ENCODE measurements at regions not wholly inside any gene's neighbourhood (a gene's known extent, or its start where the extent isn't known, plus 50 kb on each side); places are given as distances from the start of the nearest gene placed in this dataset.
"Not testable (repeated sequence)": the region's sequence is repeated elsewhere in the genome, so short reads cannot be mapped to it uniquely, and the experiment has no call there.

DNA sequence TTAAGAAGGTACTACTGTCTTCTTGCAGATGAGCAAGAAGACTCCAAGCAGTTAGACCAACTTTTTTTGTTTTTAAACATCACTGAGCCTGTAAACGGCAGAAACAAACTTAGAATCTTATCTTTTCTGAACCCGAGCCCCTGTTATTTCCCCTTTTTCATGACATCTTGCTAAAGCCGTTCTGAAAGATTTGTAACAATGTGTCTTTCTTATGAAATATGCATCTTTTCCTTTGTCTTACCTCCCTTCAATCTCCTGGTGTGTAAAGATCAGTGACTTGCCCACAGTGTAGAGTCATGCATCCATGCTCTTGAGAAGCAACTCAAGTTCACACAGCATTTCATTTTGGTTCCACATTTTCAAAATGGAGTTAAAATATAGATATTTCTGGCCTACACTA lies 288.8 kb upstream of the CELF4 start:
- Histone ChIP-seq H3K4me3 (ENCODE audit: low read length) (no peak overlapping the region), H3K4me1 (ENCODE audit: control insufficient read depth, insufficient read depth, low read length) (no peaks in the 10 kb centered on the region), H3K36me3 (ENCODE audit: control insufficient read depth, insufficient read depth, low read length) (no peaks in the 10 kb centered on the region), H3K27me3 (ENCODE audit: control insufficient read depth, insufficient read depth, low read length) (no peaks in the 10 kb centered on the region), H3K9me3 (ENCODE audit: control insufficient read depth, insufficient read depth, low read length) (no peaks in the 10 kb centered on the region), H3K27ac (ENCODE audit: low read length) (no peak overlapping the region)
- DNase-seq (ENCODE audit: low read depth, low spot score): no peak
- WGBS (ENCODE audit: insufficient coverage, insufficient read length): no CpG with 5 or more reads among the region's 3 CpGs

DNA sequence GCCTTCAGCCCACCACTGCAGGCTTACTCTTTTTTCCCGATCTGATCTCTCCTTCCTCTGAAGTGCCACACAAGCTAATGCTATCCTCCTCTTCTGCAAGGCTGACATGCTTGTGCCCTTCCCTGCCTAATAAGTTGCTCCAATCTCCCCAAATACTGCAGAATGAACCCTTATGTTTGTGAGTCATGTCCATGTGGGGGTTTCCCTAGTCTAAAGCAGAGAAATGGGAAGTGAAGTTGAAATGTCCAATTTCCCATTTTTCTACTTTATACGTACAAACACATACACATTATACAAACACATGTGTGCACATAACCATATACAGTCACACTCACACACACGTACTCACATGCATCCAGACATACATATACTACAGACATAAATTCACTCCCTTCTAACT lies 288.1 kb upstream of the CELF4 start:
- no peaks in the 10 kb centered on the region for H3K9me3 ChIP-seq (ENCODE audit: control insufficient read depth, insufficient read depth, low read length)
- DNase-seq (ENCODE audit: low read depth, low spot score): no peak
- H3K4me1 ChIP-seq (ENCODE audit: control insufficient read depth, insufficient read depth, low read length): no peaks in the 10 kb centered on the region
- WGBS (ENCODE audit: insufficient coverage, insufficient read length): no CpG with 5 or more reads among the region's 3 CpGs
- H3K4me3 ChIP-seq (ENCODE audit: low read length): no peak overlapping the region
- H3K27me3 ChIP-seq (ENCODE audit: control insufficient read depth, insufficient read depth, low read length): no peaks in the 10 kb centered on the region
- H3K36me3 ChIP-seq (ENCODE audit: control insufficient read depth, insufficient read depth, low read length): no peaks in the 10 kb centered on the region
- H3K27ac ChIP-seq (ENCODE audit: low read length): no peak overlapping the region

GRCh38 chr18:37852464-37852863 lies 286.9 kb upstream of the CELF4 start:
- no CpG with 5 or more reads among the region's 4 CpGs for WGBS (ENCODE audit: insufficient coverage, insufficient read length)
- no peaks in the 10 kb centered on the region for H3K36me3 ChIP-seq (ENCODE audit: control insufficient read depth, insufficient read depth, low read length)
- H3K27ac ChIP-seq (ENCODE audit: low read length): no peak overlapping the region
- H3K27me3 ChIP-seq (ENCODE audit: control insufficient read depth, insufficient read depth, low read length): no peaks in the 10 kb centered on the region
- H3K9me3 ChIP-seq (ENCODE audit: control insufficient read depth, insufficient read depth, low read length): no peaks in the 10 kb centered on the region
- no peak for DNase-seq (ENCODE audit: low read depth, low spot score)
- no peak overlapping the region for H3K4me3 ChIP-seq (ENCODE audit: low read length)
- no peaks in the 10 kb centered on the region for H3K4me1 ChIP-seq (ENCODE audit: control insufficient read depth, insufficient read depth, low read length)

DNA sequence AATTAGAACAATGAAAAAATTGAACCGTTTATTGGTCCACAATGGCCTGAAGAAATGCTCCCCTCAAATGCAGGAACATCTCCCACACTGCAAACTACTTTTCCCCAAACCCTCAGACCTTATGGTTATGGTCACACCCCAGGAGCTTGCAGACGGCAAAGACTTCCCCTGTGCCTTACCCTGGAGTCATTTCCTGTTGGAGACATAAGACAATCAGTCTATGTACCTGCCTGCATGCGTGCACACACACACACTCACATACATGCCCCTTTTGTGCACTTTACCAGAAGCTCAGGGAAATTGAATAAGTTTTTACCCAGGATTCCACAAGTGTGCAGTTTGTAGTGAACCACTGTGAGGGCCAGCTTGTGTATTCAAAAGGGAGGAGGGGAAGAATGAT lies 281.9 kb upstream of the CELF4 start:
- Histone ChIP-seq H3K27me3 (ENCODE audit: control insufficient read depth, insufficient read depth, low read length) (no peaks in the 10 kb centered on the region), H3K4me1 (ENCODE audit: control insufficient read depth, insufficient read depth, low read length) (no peaks in the 10 kb centered on the region; the same call in 1 of the 2 replicates), H3K27ac (ENCODE audit: low read length) (no peak overlapping the region), H3K36me3 (ENCODE audit: control insufficient read depth, insufficient read depth, low read length) (no peaks in the 10 kb centered on the region), H3K9me3 (ENCODE audit: control insufficient read depth, insufficient read depth, low read length) (no peaks in the 10 kb centered on the region), H3K4me3 (ENCODE audit: low read length) (no peak overlapping the region)
- DNase-seq (ENCODE audit: low read depth, low spot score): no peak
- WGBS (ENCODE audit: insufficient coverage, insufficient read length): no CpG with 5 or more reads among the region's 3 CpGs

- no peaks in the 10 kb centered on the region; the same call in 1 of the 2 replicates for H3K4me1 ChIP-seq (ENCODE audit: control insufficient read depth, insufficient read depth, low read length)
- no peaks in the 10 kb centered on the region for H3K27me3 ChIP-seq (ENCODE audit: control insufficient read depth, insufficient read depth, low read length)
- no peak overlapping the region for H3K4me3 ChIP-seq (ENCODE audit: low read length)
- WGBS (ENCODE audit: insufficient coverage, insufficient read length): no CpG with 5 or more reads among the region's 3 CpGs
- H3K9me3 ChIP-seq (ENCODE audit: control insufficient read depth, insufficient read depth, low read length): no peaks in the 10 kb centered on the region
- no peaks in the 10 kb centered on the region for H3K36me3 ChIP-seq (ENCODE audit: control insufficient read depth, insufficient read depth, low read length)
- DNase-seq (ENCODE audit: low read depth, low spot score): no peak
- H3K27ac ChIP-seq (ENCODE audit: low read length): no peak overlapping the region
Observed at GRCh38 chr18:37846996-37847395, 281.4 kb upstream of the CELF4 start.

DNA sequence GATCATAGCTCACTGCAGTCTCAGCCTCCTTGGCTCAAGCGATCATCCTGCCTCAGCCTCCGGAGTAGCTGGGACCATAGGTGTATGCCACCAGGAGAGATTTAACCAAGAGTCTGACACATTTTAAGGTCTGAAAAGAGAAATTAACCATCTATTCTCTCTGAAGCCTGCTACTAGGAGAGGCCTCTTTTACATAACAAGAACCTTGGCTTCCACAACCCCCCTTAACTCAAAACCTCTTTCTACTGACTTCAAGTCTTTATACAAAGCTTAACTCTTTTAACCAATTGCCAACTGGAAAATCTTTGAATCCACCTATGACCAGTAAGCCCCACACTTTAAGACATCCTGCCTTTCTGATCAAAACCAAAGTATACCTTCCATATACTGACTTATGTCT lies 279.9 kb upstream of the CELF4 start:
- DNase-seq (ENCODE audit: low read depth, low spot score): no peak
- H3K27ac ChIP-seq (ENCODE audit: low read length): no peak overlapping the region
- no peaks in the 10 kb centered on the region for H3K36me3 ChIP-seq (ENCODE audit: control insufficient read depth, insufficient read depth, low read length)
- no peaks in the 10 kb centered on the region for H3K9me3 ChIP-seq (ENCODE audit: control insufficient read depth, insufficient read depth, low read length)
- H3K27me3 ChIP-seq (ENCODE audit: control insufficient read depth, insufficient read depth, low read length): no peaks in the 10 kb centered on the region
- no peak overlapping the region for H3K4me3 ChIP-seq (ENCODE audit: low read length)
- WGBS (ENCODE audit: insufficient coverage, insufficient read length): no CpG with 5 or more reads among the region's 2 CpGs
- no peaks in the 10 kb centered on the region; the same call in 1 of the 2 replicates for H3K4me1 ChIP-seq (ENCODE audit: control insufficient read depth, insufficient read depth, low read length)

DNA sequence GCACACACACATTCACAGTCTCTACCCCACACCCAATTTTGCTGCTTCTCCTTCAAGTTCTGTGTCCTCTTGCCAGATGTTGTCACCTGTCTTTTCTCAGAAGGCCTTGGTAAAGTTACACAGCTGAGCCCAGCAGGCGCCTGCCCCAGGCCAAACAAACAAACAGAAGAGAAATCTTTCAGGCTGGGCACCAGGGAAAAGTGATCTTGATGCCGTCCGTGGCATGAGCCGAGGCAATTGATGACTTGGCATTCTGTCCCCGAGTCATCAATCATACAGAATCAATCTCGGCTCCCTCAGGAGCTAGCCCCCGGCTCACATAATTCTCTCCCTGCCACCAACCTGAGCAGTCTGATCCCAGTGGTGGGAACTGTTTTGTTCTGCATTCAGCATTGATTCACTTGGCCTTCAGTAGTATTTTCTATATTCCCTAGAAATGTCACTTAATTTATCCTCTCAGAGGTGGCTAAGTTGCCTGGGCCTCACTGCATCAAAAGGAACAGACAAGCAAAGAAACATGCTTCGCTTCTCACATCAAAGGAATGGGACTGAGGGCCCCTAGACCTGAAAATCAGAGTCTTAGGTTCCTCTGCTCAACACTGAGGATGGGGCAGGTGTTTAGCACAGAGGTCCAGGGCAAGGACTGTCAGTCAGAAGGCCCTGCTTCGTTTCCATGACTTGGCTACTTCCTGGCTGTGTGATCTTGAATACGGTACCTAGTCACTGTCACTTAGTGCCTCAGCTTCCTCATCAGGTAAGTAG lies 278.8 kb upstream of the CELF4 start:
- no CpG with 5 or more reads among the region's 10 CpGs for WGBS (ENCODE audit: insufficient coverage, insufficient read length)
- Histone ChIP-seq H3K4me3 (ENCODE audit: low read length) (no peak overlapping the region), H3K27me3 (ENCODE audit: control insufficient read depth, insufficient read depth, low read length) (no peaks in the 10 kb centered on the region), H3K9me3 (ENCODE audit: control insufficient read depth, insufficient read depth, low read length) (no peaks in the 10 kb centered on the region), H3K27ac (ENCODE audit: low read length) (no peak overlapping the region), H3K4me1 (ENCODE audit: control insufficient read depth, insufficient read depth, low read length) (no peaks in the 10 kb centered on the region; the same call in 1 of the 2 replicates), H3K36me3 (ENCODE audit: control insufficient read depth, insufficient read depth, low read length) (no peaks in the 10 kb centered on the region)
- DNase-seq (ENCODE audit: low read depth, low spot score): no peak

DNA sequence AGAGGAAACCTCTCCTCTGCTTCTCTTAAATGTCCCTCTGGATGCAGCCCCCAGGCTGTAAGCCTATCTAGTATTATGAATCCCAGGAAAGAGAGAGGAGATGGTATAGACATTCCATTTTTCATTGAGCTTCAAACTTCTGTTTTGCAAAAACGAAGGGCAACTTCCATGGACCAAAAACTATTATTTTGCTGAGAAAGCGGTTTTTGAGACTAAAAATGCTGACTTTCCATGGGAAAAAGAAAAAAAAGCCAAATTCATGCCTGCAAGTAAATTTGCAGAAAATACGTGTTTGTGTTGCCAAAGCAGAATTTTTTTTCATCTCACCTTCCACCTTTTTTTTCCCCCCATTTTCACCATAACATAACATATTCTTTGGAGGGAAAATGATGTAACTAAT lies 272.5 kb upstream of the CELF4 start:
- Histone ChIP-seq H3K27ac (ENCODE audit: low read length) (no peak overlapping the region), H3K9me3 (ENCODE audit: control insufficient read depth, insufficient read depth, low read length) (no peaks in the 10 kb centered on the region), H3K36me3 (ENCODE audit: control insufficient read depth, insufficient read depth, low read length) (no peaks in the 10 kb centered on the region), H3K4me1 (ENCODE audit: control insufficient read depth, insufficient read depth, low read length) (no peaks in the 10 kb centered on the region), H3K4me3 (ENCODE audit: low read length) (no peak overlapping the region), H3K27me3 (ENCODE audit: control insufficient read depth, insufficient read depth, low read length) (no peaks in the 10 kb centered on the region)
- DNase-seq (ENCODE audit: low read depth, low spot score): no peak
- no CpG with 5 or more reads among the region's 3 CpGs for WGBS (ENCODE audit: insufficient coverage, insufficient read length)

DNA sequence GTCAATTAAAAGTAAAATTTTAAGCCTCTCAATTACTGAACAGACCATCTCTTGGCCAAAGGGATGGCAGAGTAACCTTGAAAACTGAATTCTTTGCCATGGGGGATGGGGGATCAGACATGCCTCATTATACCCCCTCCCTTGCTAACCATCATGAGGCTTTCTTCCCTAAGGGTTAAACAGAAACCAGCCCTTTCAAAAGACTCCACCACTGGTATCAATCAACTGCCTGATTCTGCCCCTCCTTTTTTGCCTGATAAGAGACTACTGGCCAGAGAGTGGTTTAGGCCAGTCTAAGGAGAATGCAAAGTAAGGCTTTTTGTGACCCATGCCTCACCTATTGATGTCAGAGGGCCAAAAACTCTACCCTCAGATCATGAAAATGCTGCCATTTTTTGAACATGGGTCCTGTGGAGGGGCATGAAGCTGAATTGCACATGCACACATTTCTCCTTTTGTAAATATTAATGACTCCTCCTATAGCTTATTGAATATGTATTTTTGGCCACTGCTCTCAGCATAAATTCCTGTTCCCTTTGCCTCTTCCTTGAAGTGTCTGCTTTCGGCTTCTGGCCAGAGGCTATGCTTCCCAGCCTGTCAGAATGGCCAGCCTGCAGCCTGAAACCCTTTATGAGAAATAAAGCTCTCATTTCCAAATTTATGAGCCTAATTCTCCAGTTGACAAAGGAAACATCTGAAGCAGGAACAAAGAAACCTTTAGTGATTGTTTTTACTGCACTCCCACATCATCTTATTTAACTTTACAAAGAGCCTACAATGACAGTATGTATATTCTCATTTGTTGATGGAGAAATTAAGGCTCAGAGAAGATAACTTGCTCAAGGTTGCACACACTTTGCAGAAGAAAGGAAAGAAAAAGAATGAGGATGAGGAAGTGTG lies 270.7 kb upstream of the CELF4 start:
- whole genome bisulfite sequencing (ENCODE audit: insufficient coverage, insufficient read length): no CpG with 5 or more reads among the region's 1 CpG

DNA sequence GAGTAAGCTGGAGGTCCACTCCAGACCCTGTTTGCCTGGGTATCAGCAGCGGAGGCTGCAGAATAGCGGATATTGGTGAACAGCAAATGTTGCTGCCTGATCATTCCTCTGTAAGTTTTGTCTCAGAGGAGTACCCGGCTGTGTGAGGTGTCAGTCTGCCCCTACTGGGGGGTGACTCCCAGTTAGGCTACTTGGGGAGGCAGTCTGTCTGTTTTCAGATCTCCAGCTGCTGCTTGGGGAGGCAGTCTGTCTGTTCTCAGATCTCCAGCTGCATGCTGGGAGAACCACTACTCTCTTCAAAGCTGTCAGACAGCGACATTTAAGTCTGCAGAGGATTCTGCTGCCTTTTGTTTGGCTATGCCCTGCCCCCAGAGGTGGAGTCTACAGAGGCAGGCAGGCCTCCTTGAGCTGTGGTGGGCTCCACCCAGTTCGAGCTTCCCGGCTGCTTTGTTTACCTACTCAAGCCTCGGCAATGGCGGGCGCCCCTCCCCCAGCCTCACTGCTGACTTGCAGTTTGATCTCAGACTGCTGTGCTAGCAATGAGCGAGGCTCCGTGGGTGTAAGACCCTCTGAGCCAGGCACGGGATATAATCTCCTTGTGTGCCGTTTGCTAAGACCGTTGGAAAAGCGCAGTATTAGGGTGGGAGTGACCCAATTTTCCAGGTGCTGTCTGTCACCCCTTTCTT lies 266.6 kb upstream of the CELF4 start:
- H3K36me3 ChIP-seq (ENCODE audit: control insufficient read depth, insufficient read depth, low read length); H3K9me3 ChIP-seq (ENCODE audit: control insufficient read depth, insufficient read depth, low read length); H3K27me3 ChIP-seq (ENCODE audit: control insufficient read depth, insufficient read depth, low read length); H3K4me1 ChIP-seq (ENCODE audit: control insufficient read depth, insufficient read depth, low read length); H3K27ac ChIP-seq (ENCODE audit: low read length); H3K4me3 ChIP-seq (ENCODE audit: low read length); DNase-seq (ENCODE audit: low read depth, low spot score): not testable (repeated sequence)
- WGBS (ENCODE audit: insufficient coverage, insufficient read length): no CpG with 5 or more reads among the region's 15 CpGs

More for the DNA sequence above, 270.7 kb upstream of the CELF4 start:
- Histone ChIP-seq H3K4me1 (ENCODE audit: control insufficient read depth, insufficient read depth, low read length) (no peaks in the 10 kb centered on the region), H3K36me3 (ENCODE audit: control insufficient read depth, insufficient read depth, low read length) (no peaks in the 10 kb centered on the region), H3K27ac (ENCODE audit: low read length) (no peak overlapping the region), H3K4me3 (ENCODE audit: low read length) (no peak overlapping the region), H3K27me3 (ENCODE audit: control insufficient read depth, insufficient read depth, low read length) (no peaks in the 10 kb centered on the region), H3K9me3 (ENCODE audit: control insufficient read depth, insufficient read depth, low read length) (no peaks in the 10 kb centered on the region; the same call in 1 of the 2 replicates)
- no peak for DNase-seq (ENCODE audit: low read depth, low spot score)
